ENCODE measurements at regions not wholly inside any gene's neighbourhood (a gene's known extent, or its start where the extent isn't known, plus 50 kb on each side); places are given as distances from the start of the nearest gene placed in this dataset.

DNA sequence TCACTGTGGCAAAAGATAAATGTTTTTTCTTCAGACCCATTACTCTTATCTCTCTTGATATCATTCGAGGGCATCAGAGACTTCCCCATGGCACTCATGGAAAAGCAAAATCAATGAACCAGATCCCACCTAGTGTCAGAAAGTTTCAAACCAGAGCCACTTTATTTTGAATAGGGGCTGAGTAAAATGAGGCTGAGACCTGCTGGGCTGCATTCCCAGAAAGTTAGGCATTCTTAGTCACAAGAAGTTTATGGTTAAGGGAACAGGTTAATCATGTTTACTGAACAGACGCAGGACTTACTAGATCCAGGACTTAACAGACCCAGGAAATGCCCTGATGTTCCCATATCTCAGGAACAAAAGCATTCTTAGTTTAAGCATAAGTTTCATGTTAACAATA lies 369.9 kb downstream of the BTBD3 start:
- no peak overlapping the region for H3K4me3 ChIP-seq (ENCODE audit: insufficient read depth, low read depth, low read length)
- Mint-ChIP-seq H3K9me3 (ENCODE audit: unreplicated experiment) (peaks cover 3% of the 10 kb centered on the region), H3K36me3 (ENCODE audit: low read depth, unreplicated experiment) (no peaks in the 10 kb centered on the region), H3K27me3 (ENCODE audit: low read depth, unreplicated experiment) (peaks cover 3% of the 10 kb centered on the region), H3K27ac (ENCODE audit: unreplicated experiment) (no peak overlapping the region), H3K4me3 (ENCODE audit: unreplicated experiment) (no peak overlapping the region), H3K4me1 (ENCODE audit: low read depth, unreplicated experiment) (no peaks in the 10 kb centered on the region)
- H3K9ac ChIP-seq (ENCODE audit: low read length), result no peak overlapping the region
- DNase-seq (ENCODE audit: low read depth) (no peak), FAIRE-seq (no peak)
- H3K27me3 ChIP-seq (ENCODE audit: insufficient read depth, low read length), result no peaks in the 10 kb centered on the region
- TF ChIP-seq EZH2 (IDR thresholded peaks at IDR 0.05; ENCODE audit: insufficient read depth, low read length), result no peak
- TF ChIP-seq, protein P1, sequence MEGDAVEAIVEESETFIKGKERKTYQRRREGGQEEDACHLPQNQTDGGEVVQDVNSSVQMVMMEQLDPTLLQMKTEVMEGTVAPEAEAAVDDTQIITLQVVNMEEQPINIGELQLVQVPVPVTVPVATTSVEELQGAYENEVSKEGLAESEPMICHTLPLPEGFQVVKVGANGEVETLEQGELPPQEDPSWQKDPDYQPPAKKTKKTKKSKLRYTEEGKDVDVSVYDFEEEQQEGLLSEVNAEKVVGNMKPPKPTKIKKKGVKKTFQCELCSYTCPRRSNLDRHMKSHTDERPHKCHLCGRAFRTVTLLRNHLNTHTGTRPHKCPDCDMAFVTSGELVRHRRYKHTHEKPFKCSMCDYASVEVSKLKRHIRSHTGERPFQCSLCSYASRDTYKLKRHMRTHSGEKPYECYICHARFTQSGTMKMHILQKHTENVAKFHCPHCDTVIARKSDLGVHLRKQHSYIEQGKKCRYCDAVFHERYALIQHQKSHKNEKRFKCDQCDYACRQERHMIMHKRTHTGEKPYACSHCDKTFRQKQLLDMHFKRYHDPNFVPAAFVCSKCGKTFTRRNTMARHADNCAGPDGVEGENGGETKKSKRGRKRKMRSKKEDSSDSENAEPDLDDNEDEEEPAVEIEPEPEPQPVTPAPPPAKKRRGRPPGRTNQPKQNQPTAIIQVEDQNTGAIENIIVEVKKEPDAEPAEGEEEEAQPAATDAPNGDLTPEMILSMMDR (IDR thresholded peaks at IDR 0.05; ENCODE audit: insufficient read depth, low read depth, low read length), result no peak
- H3K4me2 ChIP-seq (ENCODE audit: low read length), result no peak overlapping the region
- no peaks in the 10 kb centered on the region for H3K9me3 ChIP-seq (ENCODE audit: insufficient read depth, low read depth, low read length)
- H3K79me2 ChIP-seq (ENCODE audit: insufficient read depth, low read length), result no peaks in the 10 kb centered on the region
- no peaks in the 10 kb centered on the region for H3K4me1 ChIP-seq (ENCODE audit: insufficient read depth, low read length)
- H3K36me3 ChIP-seq (ENCODE audit: insufficient read depth, low read length), result no peaks in the 10 kb centered on the region
- H3K27ac ChIP-seq (ENCODE audit: low read depth, low read length), result no peak overlapping the region
- H2AFZ ChIP-seq (ENCODE audit: low read depth, low read length), result no peak overlapping the region
- no peaks in the 10 kb centered on the region for H4K20me1 ChIP-seq (ENCODE audit: insufficient read depth, low read length)

DNA sequence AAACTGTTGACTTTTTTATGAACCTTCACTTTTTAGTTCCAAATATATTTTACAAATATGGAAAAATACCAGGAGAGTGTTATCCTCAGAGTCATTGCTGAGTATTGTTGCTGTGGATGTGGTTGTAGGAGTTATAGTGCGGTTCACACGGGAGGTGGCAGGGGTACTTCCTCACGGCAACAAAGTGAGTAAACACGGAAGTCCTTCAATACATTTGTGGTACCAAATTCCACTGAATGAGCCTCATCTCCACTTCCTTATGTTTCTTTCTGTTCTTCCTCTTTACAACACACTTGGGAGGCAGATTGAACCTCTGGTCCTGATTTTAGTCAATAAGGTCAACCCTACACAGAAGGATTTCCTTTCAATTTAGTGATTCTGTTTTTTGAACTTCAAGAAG lies 371.8 kb downstream of the BTBD3 start:
- no peaks in the 10 kb centered on the region for H3K4me1 Mint-ChIP-seq (ENCODE audit: low read depth, unreplicated experiment)
- FAIRE-seq (no peak), DNase-seq (ENCODE audit: low read depth) (no peak)
- Histone ChIP-seq H3K4me1 (ENCODE audit: insufficient read depth, low read length) (no peaks in the 10 kb centered on the region), H3K9me3 (ENCODE audit: insufficient read depth, low read depth, low read length) (no peaks in the 10 kb centered on the region), H3K9ac (ENCODE audit: low read length) (no peak overlapping the region), H3K27ac (ENCODE audit: low read depth, low read length) (no peak overlapping the region), H4K20me1 (ENCODE audit: insufficient read depth, low read length) (no peaks in the 10 kb centered on the region), H3K4me2 (ENCODE audit: low read length) (no peak overlapping the region), H3K27me3 (ENCODE audit: insufficient read depth, low read length) (no peaks in the 10 kb centered on the region), H3K36me3 (ENCODE audit: insufficient read depth, low read length) (no peaks in the 10 kb centered on the region), H3K4me3 (ENCODE audit: insufficient read depth, low read depth, low read length) (no peak overlapping the region), H2AFZ (ENCODE audit: low read depth, low read length) (no peak overlapping the region), H3K79me2 (ENCODE audit: insufficient read depth, low read length) (no peaks in the 10 kb centered on the region)
- no peak overlapping the region for H3K27ac Mint-ChIP-seq (ENCODE audit: unreplicated experiment)
- peaks cover 3% of the 10 kb centered on the region for H3K27me3 Mint-ChIP-seq (ENCODE audit: low read depth, unreplicated experiment)
- TF ChIP-seq, protein P1 (IDR thresholded peaks at IDR 0.05; ENCODE audit: insufficient read depth, low read depth, low read length), result no peak
- no peak for TF ChIP-seq EZH2 (IDR thresholded peaks at IDR 0.05; ENCODE audit: insufficient read depth, low read length)
- H3K9me3 Mint-ChIP-seq (ENCODE audit: unreplicated experiment), result peaks cover 3% of the 10 kb centered on the region
- H3K36me3 Mint-ChIP-seq (ENCODE audit: low read depth, unreplicated experiment), result no peaks in the 10 kb centered on the region
- no peak overlapping the region for H3K4me3 Mint-ChIP-seq (ENCODE audit: unreplicated experiment)

DNA sequence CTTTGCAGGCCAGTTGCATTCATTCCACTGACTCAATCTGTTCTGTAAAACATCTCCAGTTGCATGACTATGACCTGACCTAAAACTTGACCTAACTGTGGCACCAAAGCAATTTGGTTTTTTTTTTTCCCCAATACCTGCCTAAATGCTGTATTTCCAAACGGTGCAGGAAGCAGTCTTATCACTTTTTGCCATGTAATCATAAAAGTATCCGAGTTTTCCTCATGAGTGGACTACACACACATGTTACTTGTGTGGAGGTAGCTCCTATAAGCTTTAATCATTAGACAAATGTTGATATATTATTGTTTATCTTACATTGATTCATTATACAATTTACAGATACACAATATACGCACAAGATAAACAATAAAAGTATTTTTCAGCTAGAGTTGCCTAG lies 373.7 kb downstream of the BTBD3 start:
- no peak for DNase-seq (ENCODE audit: low read depth)
- Mint-ChIP-seq H3K27me3 (ENCODE audit: low read depth, unreplicated experiment) (no peaks in the 10 kb centered on the region), H3K4me1 (ENCODE audit: low read depth, unreplicated experiment) (no peaks in the 10 kb centered on the region), H3K27ac (ENCODE audit: unreplicated experiment) (no peak overlapping the region), H3K36me3 (ENCODE audit: low read depth, unreplicated experiment) (no peaks in the 10 kb centered on the region), H3K4me3 (ENCODE audit: unreplicated experiment) (no peak overlapping the region), H3K9me3 (ENCODE audit: unreplicated experiment) (peaks cover 3% of the 10 kb centered on the region)
- Histone ChIP-seq H3K4me2 (ENCODE audit: low read length) (no peak overlapping the region), H2AFZ (ENCODE audit: low read depth, low read length) (no peak overlapping the region), H3K79me2 (ENCODE audit: insufficient read depth, low read length) (no peaks in the 10 kb centered on the region), H3K4me3 (ENCODE audit: insufficient read depth, low read depth, low read length) (no peak overlapping the region), H3K36me3 (ENCODE audit: insufficient read depth, low read length) (no peaks in the 10 kb centered on the region), H3K9me3 (ENCODE audit: insufficient read depth, low read depth, low read length) (no peaks in the 10 kb centered on the region), H3K9ac (ENCODE audit: low read length) (no peak overlapping the region), H3K27me3 (ENCODE audit: insufficient read depth, low read length) (no peaks in the 10 kb centered on the region), H3K27ac (ENCODE audit: low read depth, low read length) (no peak overlapping the region), H4K20me1 (ENCODE audit: insufficient read depth, low read length) (no peaks in the 10 kb centered on the region), H3K4me1 (ENCODE audit: insufficient read depth, low read length) (no peaks in the 10 kb centered on the region)
- FAIRE-seq, result no peak
- TF ChIP-seq, protein P1 (IDR thresholded peaks at IDR 0.05; ENCODE audit: insufficient read depth, low read depth, low read length), result no peak
- TF ChIP-seq EZH2 (IDR thresholded peaks at IDR 0.05; ENCODE audit: insufficient read depth, low read length), result no peak
